ENCODE measurements at regions not wholly inside any gene's neighbourhood (a gene's known extent, or its start where the extent isn't known, plus 50 kb on each side); places are given as distances from the start of the nearest gene placed in this dataset.
"Not testable (repeated sequence)": the region's sequence is repeated elsewhere in the genome, so short reads cannot be mapped to it uniquely, and the experiment has no call there.

GRCh38 chrX:106220177-106220576 is 52.1 kb downstream of the PWWP3B start:
- no peak overlapping the region for H3K4me3 ChIP-seq
- no peak for DNase-seq
- H3K4me1 ChIP-seq = no peaks in the 10 kb centered on the region
- TF ChIP-seq CTCF (IDR thresholded peaks at IDR 0.05) = no peak
- no peaks in the 10 kb centered on the region for H3K9me3 ChIP-seq
- no peaks in the 10 kb centered on the region for H3K27me3 ChIP-seq
- intact Hi-C loops (cut with DNase I; ENCODE audit: low total_unique reads) = no loop called here
- H3K27ac ChIP-seq = no peak overlapping the region
- H3K36me3 ChIP-seq = no peaks in the 10 kb centered on the region

- DNase-seq = no peak
- no peak overlapping the region for H3K4me3 ChIP-seq
These were observed 75.3 kb downstream of the PWWP3B start for GRCh38 chrX:106243376-106243775.

GRCh38 chrX:106246511-106246910 is 78.4 kb downstream of the PWWP3B start:
- DNase-seq = no peak
- no peak overlapping the region for H3K27ac ChIP-seq
- intact Hi-C loops (cut with DNase I; ENCODE audit: low total_unique reads) = no loop called here
- H3K9me3 ChIP-seq = no peaks in the 10 kb centered on the region
- H3K36me3 ChIP-seq = no peaks in the 10 kb centered on the region
- no peak for TF ChIP-seq CTCF (IDR thresholded peaks at IDR 0.05)
- no peak overlapping the region for H3K4me3 ChIP-seq
- no peaks in the 10 kb centered on the region for H3K4me1 ChIP-seq
- no peaks in the 10 kb centered on the region for H3K27me3 ChIP-seq

More at GRCh38 chrX:106243376-106243775, 75.3 kb downstream of the PWWP3B start:
- H3K27me3 ChIP-seq = no peaks in the 10 kb centered on the region
- H3K36me3 ChIP-seq = no peaks in the 10 kb centered on the region
- no peak for TF ChIP-seq CTCF (IDR thresholded peaks at IDR 0.05)
- H3K4me1 ChIP-seq = no peaks in the 10 kb centered on the region
- H3K9me3 ChIP-seq = no peaks in the 10 kb centered on the region
- no peak overlapping the region for H3K27ac ChIP-seq
- intact Hi-C loops (cut with DNase I; ENCODE audit: low total_unique reads) = no loop called here

GRCh38 chrX:106247162-106247561 is 79.1 kb downstream of the PWWP3B start:
- Histone ChIP-seq H3K36me3 (no peaks in the 10 kb centered on the region), H3K4me1 (no peaks in the 10 kb centered on the region), H3K27me3 (no peaks in the 10 kb centered on the region), H3K27ac (no peak overlapping the region), H3K9me3 (no peaks in the 10 kb centered on the region), H3K4me3 (no peak overlapping the region)
- no peak for DNase-seq
- TF ChIP-seq CTCF (IDR thresholded peaks at IDR 0.05) = no peak
- intact Hi-C loops (cut with DNase I; ENCODE audit: low total_unique reads) = no loop called here

GRCh38 chrX:106249706-106250379 is 81.7 kb downstream of the PWWP3B start:
- no peak for TF ChIP-seq CTCF (IDR thresholded peaks at IDR 0.05)
- no peaks in the 10 kb centered on the region for H3K4me1 ChIP-seq
- no peaks in the 10 kb centered on the region for H3K27me3 ChIP-seq
- H3K27ac ChIP-seq = no peak overlapping the region
- DNase-seq = no peak
- H3K36me3 ChIP-seq = no peaks in the 10 kb centered on the region
- H3K9me3 ChIP-seq = no peaks in the 10 kb centered on the region
- no peak overlapping the region for H3K4me3 ChIP-seq
- intact Hi-C loops (cut with DNase I; ENCODE audit: low total_unique reads) = no loop called here

- no peaks in the 10 kb centered on the region for H3K27me3 ChIP-seq
- TF ChIP-seq CTCF (IDR thresholded peaks at IDR 0.05) = no peak
- H3K4me3 ChIP-seq = no peak overlapping the region
- H3K4me1 ChIP-seq = no peaks in the 10 kb centered on the region
- no peak overlapping the region for H3K27ac ChIP-seq
- no peaks in the 10 kb centered on the region for H3K36me3 ChIP-seq
- DNase-seq = no peak
- H3K9me3 ChIP-seq = peaks cover 0 to 7% (median 0%) of the 10 kb centered on the region in 3 donors
- intact Hi-C loops (cut with DNase I; ENCODE audit: low total_unique reads) = no loop called here
These were observed 95.7 kb downstream of the PWWP3B start for GRCh38 chrX:106263817-106264216.

GRCh38 chrX:106273947-106274587 is 106.0 kb downstream of the PWWP3B start:
- H3K9me3 ChIP-seq; H3K27me3 ChIP-seq; intact Hi-C loops (cut with DNase I; ENCODE audit: low total_unique reads); H3K4me3 ChIP-seq; H3K36me3 ChIP-seq; DNase-seq; H3K4me1 ChIP-seq; H3K27ac ChIP-seq: not testable (repeated sequence)

- H3K4me1 ChIP-seq; intact Hi-C loops (cut with DNase I; ENCODE audit: low total_unique reads); H3K27ac ChIP-seq; H3K27me3 ChIP-seq; H3K4me3 ChIP-seq; H3K36me3 ChIP-seq; H3K9me3 ChIP-seq; DNase-seq: not testable (repeated sequence)
These were observed 107.1 kb downstream of the PWWP3B start for GRCh38 chrX:106275172-106275571.

All from tibial artery (tissue), 4 donors.